ENCODE measurements at regions not wholly inside any gene's neighbourhood (a gene's known extent, or its start where the extent isn't known, plus 50 kb on each side); places are given as distances from the start of the nearest gene placed in this dataset.

DNA sequence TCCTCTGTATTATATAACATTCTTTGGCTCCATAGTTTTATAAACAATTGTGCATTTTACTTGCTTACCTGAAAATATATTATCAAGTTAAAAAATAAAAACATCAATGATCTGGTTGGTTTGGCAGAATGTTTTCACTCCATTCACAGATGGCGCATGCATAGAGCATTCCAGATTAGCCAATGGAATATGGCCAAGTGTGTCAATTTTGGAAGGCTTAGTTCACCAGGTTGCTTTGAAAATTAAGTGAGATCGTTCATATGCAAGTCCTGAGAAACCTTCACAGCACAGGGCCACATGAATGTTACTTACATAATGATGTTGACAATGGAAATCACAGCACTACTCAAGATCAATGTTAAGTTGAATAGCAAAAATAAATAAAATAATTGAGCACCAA, 335.7 kb downstream of the GRB14 start:
- TF ChIP-seq, protein P1, sequence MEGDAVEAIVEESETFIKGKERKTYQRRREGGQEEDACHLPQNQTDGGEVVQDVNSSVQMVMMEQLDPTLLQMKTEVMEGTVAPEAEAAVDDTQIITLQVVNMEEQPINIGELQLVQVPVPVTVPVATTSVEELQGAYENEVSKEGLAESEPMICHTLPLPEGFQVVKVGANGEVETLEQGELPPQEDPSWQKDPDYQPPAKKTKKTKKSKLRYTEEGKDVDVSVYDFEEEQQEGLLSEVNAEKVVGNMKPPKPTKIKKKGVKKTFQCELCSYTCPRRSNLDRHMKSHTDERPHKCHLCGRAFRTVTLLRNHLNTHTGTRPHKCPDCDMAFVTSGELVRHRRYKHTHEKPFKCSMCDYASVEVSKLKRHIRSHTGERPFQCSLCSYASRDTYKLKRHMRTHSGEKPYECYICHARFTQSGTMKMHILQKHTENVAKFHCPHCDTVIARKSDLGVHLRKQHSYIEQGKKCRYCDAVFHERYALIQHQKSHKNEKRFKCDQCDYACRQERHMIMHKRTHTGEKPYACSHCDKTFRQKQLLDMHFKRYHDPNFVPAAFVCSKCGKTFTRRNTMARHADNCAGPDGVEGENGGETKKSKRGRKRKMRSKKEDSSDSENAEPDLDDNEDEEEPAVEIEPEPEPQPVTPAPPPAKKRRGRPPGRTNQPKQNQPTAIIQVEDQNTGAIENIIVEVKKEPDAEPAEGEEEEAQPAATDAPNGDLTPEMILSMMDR (IDR thresholded peaks at IDR 0.05; ENCODE audit: control insufficient read depth, insufficient read depth, low read depth, low read length, missing control alignments): no peak
- no peak overlapping the region for H3K4me3 ChIP-seq (ENCODE audit: control insufficient read depth, low read depth, low read length)
- no peak for DNase-seq (ENCODE audit: low read depth)

DNA sequence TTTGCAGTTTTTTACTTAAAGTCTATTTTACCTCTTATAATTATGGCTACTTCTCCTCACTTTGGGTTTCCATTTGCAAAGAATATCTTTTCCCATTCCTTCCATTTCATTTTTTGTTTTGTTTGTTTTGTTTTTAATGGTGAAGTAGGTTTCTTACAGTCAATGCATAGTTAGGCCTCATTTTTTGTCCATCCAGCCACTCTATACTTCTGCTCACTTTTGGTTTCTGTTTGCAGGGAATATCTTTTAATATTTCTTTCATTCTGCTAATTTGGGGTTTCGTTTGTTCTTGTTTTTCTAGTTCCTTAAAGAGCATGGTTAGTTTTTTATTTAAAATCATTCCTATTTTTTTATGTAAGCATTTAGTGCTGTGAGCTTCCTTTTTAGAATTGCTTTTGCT, 339.4 kb downstream of the GRB14 start:
- TF ChIP-seq, protein P1 (IDR thresholded peaks at IDR 0.05; ENCODE audit: control insufficient read depth, insufficient read depth, low read depth, low read length, missing control alignments): no peak
- no peak for DNase-seq (ENCODE audit: low read depth)
- H3K4me3 ChIP-seq (ENCODE audit: control insufficient read depth, low read depth, low read length): no peak overlapping the region

DNA sequence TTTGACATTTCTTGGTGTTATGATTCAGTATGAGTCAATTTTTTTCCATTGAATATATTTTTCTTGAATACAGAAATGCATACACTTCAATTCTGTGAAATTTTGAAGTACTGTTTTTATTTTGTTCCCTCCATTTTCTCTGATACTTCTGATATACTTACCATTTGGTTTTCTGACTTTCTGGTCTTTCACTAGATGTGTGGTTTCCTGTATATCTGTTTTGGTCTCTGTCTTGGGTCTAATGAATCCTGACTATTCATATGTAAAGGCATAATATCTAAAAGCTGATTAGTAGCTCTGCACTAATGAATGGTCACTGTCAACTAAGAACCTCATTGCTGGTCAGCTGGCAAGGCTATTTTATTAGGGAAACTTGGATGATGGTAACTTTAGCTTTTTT, 345.6 kb downstream of the GRB14 start:
- DNase-seq (ENCODE audit: low read depth): no peak
- H3K4me3 ChIP-seq (ENCODE audit: control insufficient read depth, low read depth, low read length): no peak overlapping the region
- TF ChIP-seq, protein P1 (IDR thresholded peaks at IDR 0.05; ENCODE audit: control insufficient read depth, insufficient read depth, low read depth, low read length, missing control alignments): no peak

DNA sequence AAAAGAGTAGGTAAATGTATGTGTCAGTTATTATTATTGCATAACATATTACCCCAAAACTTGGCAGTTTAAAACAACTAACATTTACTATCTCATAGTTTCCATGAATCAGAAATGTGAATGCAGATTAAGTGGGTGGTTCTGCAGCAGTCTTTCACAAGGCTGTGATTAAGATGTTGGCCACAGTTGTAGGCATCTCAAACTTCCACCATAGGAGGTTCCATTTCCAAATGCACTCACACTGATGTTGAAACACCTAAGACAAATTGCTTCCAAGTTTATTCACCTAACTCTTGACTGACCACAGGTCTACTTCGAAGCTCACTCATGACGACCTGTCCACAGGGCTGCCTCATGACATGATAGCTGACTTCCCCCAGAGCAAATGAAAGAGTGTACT, 360.8 kb downstream of the GRB14 start:
- no peak overlapping the region for H3K4me3 ChIP-seq (ENCODE audit: control insufficient read depth, low read depth, low read length)
- TF ChIP-seq, protein P1 (IDR thresholded peaks at IDR 0.05; ENCODE audit: control insufficient read depth, insufficient read depth, low read depth, low read length, missing control alignments): no peak
- peak; percentile 10 for DNase-seq (ENCODE audit: low read depth)

DNA sequence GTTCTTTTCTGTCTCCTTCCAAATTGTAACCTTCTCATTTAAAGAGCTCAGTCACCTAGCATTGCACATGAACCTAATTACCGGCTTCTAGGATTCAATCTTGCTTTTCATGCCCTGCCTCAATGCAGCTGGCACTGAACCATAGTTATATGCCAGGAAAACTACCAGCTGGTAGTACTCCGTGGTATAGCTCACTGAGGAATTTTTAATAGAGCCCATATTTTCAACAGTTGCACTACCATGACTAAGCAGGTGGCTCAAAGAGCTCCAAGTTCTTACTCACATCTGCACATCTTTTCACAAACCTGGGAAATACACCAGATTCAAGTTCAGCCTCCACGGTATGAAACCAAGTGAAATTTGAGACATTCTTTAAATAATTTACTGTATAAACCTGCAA, 363.5 kb downstream of the GRB14 start:
- DNase-seq (ENCODE audit: low read depth): no peak
- no peak overlapping the region for H3K4me3 ChIP-seq (ENCODE audit: control insufficient read depth, low read depth, low read length)
- TF ChIP-seq, protein P1 (IDR thresholded peaks at IDR 0.05; ENCODE audit: control insufficient read depth, insufficient read depth, low read depth, low read length, missing control alignments): no peak

DNA sequence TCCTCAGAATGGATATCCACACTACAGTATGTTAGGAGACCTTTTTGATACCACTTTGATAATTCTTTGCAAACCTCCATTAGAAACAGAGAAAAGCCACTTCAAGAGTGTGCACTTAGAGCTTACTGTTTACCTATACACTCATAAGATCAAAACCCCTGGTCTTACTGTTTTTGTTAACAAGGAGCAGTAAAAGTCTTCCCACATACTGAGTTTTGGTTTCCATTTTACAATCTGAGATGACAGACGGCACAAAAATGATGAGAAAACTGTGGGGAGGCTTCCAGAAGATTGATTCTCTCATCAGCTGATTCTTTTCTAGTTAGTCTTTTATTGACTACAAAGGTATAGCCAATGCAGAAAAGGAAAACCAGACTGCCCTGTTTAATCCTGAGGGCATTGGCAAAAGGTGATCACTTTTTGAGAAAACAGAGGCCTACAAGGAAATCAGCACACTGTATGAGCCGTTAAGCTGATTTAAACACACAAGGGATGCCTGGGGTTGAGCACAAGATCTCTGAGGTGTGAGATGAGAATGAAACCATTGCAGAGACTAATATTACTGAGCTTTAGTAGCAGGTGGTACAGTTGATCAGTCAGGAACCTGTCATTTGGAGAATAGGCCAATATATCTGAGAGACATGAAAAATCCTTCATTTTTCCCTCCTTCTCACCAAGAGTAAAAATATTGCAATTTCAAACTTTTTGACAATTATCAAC, 368.6 kb downstream of the GRB14 start:
- no peak overlapping the region for H3K4me3 ChIP-seq (ENCODE audit: control insufficient read depth, low read depth, low read length)
- DNase-seq (ENCODE audit: low read depth): no peak
- TF ChIP-seq, protein P1 (IDR thresholded peaks at IDR 0.05; ENCODE audit: control insufficient read depth, insufficient read depth, low read depth, low read length, missing control alignments): no peak
